IMR-90 (cell line): ENCODE measurements at regions not wholly inside any gene's neighbourhood (a gene's known extent, or its start where the extent isn't known, plus 50 kb on each side); places are given as distances from the start of the nearest gene placed in this dataset.

Experiments used
- CTCF ChIP-seq: conservative IDR thresholded peaks from 2 replicates; pipeline ENCODE4 v1.5.1; 2012; ENCODE audit warnings: mild to moderate bottlenecking, low read depth, low read length, improper control_type of control experiment
- MAFK ChIP-seq: IDR thresholded peaks from 2 replicates; pipeline ENCODE4 v1.6.1; 2012; ENCODE audit warnings: low read depth, low read length, improper control_type of control experiment
- MAZ ChIP-seq: IDR thresholded peaks from 2 replicates; pipeline ENCODE4 v1.6.1; 2012; ENCODE audit warnings: low read depth, mild to moderate bottlenecking, low read length, improper control_type of control experiment, moderate library complexity, borderline replicate concordance
- SMC3 ChIP-seq: fragments of 150-350 bp; IDR thresholded peaks from 2 replicates; pipeline ENCODE4 v1.6.1; 2016; ENCODE audit warnings: low read depth, mild to moderate bottlenecking, antibody characterized with exemption, low read length, moderate library complexity

GRCh38 chr16:62853887-62854286 is 817.6 kb upstream of the CDH8 start:
- TF ChIP-seq CTCF (no peak), MAZ (no peak), MAFK (no peak), SMC3 (no peak)
